HG03442 (cell line): ENCODE measurements at regions not wholly inside any gene's neighbourhood (a gene's known extent, or its start where the extent isn't known, plus 50 kb on each side); places are given as distances from the start of the nearest gene placed in this dataset.

ENCODE experiments used
- ATAC-seq: cut with Tn5 transposase; IDR thresholded peaks from one replicate; pipeline ENCODE4 v1.9.1; 2021; ENCODE audit warnings: mild to moderate bottlenecking, moderate library complexity; ENCODE audit not compliant: unreplicated experiment

DNA sequence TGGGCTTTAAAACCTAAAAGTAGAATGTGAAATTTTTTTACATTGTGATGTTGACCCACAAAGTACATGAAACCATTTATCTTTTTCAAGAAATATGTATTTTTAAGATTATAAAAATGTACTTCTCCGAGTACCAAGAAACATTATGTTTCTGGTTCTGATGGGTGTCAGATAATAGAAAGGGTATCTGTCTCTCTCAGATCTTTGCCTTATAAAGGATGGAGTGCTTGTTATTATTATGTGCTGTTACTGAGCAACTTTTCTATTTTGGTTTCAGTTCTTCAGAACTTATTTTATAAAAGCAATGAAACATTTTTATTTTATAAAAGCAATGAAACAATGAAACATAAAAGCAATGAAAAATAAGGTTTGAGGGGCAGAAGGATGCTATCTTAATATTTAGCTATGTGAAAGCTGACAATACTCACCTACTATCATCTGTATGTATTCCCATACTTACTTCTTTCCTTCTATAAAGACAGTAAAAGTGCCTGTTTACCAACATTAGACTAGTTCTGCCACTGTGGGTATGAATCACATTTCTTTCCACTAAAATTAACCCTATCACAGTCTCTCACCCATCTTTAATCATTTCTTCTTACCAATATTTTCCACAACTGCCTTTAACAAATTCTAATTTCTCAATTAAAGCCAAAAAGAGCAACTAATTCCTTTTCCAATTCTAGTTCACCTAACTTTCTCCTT is 540.7 kb upstream of the KCNMB2 start:
- no peak for ATAC-seq

DNA sequence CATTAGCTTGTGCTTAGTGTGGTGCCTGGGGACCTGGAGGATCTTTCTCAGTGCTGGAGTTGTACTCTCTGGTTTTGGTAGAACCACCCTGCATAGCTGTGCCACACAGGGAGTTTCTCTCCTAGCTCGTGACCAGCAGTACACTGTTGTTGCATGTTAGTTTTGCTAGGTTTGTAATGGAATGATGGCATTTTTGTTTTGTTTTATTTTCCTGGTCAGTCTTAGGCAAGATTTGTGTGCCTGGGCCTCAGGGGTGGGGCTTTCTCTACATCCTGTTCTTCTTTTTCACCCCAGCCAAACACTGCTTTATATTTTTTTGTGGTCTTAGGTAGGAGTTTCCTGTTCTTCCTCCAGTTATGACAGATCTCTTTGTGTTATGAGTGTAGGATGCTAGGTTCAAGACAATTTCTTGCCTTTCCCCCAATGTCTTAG is 534.5 kb upstream of the KCNMB2 start:
- peak; percentile 97 for ATAC-seq

DNA sequence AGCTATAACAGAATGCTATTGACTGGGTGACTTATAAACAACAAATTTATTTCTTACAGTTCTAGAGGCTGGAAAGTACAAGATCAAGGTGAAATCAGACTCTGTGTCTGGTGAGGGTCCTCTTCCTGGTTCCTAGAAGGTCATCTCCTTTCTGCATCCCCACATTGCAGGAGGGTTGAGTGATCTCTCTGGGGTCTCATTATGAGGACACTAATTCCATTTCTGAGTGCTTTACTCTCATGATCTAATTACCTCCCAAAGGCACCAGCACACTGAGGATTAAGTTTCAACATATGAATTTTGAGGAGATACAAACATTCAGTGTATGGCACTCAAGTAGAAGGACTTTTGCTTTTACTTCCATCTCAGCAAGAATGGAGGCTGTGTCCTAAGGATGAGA is 534.1 kb upstream of the KCNMB2 start:
- ATAC-seq = no peak

DNA sequence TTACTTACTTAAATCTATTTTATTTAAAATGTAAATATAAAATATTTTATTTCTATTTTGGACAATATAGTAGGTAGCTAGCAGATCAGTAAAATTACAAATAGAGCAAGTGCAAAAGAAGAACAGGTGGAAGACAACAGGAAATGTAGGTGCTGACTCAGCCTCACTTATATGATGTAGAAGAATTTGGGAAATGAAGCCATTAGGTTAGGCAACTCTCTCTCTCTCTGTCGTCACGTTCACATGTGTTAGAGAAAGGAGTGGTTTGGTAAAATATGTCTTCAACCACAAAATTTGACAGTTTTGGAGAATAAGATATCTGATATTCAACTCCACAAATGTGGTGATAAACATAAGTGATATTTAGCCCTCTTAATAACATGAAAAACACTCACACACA is 532.5 kb upstream of the KCNMB2 start:
- ATAC-seq = no peak

DNA sequence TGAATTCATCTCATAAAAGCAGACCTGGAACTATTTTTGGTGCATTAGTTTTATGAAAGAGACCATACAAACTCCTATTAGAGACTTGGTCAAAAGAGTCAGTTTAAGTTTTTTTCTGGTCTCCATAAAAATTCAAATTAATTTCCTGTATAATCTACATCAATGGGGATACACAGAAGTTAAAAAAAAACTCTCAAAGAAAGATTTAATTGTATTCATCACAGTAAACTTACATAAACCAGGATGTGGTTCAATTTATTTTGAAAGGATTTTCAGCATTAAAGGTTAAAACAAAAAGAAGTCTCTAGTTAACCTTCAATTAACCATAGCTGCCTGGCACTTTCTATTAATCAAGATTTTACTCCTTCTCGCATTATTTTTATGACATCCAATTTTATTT is 530.3 kb upstream of the KCNMB2 start:
- no peak for ATAC-seq

DNA sequence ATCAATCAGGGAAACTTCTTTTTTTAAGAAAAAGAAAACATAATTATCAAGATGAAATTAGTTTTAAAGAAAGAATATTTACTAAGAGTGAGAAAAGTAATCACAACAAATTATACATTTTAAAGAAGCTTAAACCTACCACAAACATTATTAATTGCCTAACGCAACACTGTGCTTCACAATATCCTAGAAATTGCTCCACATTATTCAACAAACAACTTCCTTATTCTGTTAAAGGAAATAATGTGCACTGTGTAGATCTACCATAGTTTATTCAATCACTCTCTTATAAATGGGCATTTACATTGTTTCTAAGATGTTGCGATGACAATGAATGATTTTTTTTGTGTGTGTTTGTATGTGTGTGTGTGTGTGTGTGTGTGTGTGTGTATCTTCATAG is 525.9 kb upstream of the KCNMB2 start:
- ATAC-seq = no peak

DNA sequence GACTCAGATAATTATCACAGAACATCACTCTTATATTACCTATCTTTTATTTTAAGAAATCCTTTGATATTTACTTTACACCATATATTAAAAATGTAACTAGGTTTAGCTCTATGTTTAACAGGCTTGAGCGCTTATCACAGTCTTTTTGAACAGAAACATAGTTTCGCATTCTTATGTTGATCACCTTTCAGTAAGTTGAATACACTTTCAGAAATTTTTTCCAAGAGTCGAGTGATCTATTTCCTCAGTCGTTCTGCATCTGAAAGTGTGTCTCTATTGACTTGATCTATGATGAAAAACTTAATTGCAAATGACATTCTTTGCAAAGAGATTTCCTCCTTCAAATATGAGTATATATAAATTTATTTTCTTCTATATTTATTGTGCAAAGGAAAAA is 516.6 kb upstream of the KCNMB2 start:
- no peak for ATAC-seq

DNA sequence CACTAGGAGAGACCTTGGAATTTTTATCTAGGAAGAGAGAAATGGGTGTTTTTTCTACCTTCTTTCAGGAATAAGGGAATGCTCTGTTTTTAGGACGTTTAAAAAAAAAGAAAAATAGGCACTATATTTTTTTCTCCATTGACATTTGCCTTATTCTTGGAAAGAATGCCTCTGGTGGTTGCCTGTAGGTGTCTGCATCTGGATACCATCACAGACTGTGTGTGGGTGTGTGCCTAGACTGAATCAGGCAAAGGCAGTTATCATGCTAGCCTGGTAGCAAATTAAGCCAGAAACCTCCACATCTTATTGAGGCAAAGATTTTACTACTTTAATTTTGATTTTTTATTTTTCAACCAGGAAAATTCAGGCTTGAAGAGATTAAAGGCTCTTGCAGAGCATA is 513.6 kb upstream of the KCNMB2 start:
- ATAC-seq = no peak

DNA sequence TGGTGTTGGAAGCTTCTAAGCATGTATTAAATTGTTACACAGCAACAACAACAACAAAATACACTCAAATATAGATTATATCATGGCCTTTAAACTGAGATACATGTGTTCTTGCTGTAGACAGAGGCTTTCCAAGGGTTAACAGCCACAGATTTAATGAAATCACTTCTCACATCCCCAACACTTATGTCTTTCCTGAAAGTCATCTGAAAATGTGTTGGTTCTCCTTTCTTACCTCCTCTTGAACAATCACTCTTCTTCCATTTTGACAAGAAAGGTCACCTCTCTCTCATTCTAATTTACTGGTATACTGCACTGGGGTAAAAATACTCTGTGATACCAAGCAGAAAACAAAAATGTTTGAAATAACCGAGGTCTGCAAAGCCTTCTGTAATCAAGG is 507.3 kb upstream of the KCNMB2 start:
- ATAC-seq = no peak

DNA sequence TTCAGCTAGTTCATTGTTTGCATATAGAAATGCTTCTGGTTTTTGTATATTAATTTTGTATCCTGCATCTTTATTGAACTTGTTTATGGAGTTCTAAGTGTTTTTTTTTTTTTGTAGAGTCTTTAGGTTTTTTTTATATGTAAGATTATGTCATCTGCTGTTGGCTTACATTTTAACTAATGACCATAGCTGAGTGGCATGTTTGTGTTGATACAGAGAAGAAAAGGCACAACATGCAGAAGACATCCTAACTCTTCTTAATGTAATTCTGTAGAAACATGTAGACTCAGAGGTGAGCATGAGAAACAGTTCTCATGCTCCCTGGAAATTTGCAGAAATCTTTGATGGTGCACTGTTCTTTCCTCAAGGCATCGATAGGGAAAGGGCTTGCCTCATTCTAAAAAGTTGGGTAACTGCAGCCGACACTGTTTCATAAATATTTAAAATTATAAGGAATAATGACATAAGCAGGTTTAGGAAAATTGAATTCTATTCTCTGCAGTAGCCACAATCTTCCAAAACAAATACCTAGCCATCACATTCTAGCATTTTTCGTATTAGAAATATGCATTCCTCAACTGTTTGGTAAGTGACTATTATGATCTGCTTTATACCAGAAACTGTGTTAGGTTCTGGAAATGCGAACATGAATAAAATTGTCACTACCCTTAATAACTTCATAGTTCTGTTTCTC is 499.6 kb upstream of the KCNMB2 start:
- ATAC-seq = no peak

DNA sequence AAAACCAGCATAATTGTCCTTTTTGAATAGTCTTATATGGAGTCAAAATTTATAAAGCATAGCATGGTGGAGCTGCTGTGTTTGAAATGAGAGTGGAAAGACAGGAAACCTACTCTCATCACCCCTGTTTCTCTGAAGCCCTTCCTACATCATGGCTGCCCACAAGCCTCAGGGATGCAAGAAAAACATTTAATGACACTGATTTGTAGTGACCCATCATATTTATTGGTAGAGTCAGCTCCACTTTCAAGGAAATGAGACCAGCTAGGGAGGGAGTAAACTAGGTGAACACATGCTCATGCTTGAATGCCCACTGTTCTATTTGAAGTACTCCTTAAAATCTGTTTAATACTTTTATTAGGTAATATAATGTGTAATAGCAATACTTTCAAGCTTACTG is 494.3 kb upstream of the KCNMB2 start:
- ATAC-seq = no peak

DNA sequence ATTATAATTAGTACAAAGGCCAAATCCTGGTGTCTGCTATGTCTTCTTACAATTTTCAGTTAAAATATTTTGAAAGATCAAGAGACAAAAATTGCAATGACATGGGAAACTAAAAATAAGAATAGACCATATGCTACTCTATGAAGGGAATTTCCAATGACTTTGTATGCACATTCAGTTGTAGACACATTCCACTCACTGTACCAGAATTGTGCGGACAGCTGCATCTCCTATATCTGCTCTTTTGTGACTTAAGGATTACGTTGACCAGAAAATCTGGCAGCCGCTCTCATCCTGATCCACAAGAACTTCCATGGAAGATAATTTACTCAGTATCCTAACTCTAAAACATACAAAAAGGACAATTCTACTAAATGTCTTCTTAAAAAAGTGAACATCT is 493.9 kb upstream of the KCNMB2 start:
- ATAC-seq = no peak

DNA sequence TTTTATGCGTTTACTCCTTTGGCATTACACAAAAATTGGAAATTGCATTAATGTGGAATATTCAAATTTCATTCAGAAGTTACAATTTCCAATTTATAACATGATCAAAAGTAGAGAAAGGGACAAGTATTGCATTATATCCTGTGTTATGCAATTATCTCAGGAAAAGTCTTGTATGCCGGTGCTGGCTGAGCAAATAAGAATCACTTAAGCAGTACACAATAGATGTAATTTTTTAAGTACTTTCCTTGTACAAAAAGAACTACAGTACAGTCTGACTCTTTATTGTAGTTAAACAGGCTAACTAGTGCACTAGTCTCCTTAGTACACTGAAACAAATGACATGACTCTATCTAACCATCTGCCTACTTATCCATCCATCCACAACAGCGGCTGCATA is 493.2 kb upstream of the KCNMB2 start:
- no peak for ATAC-seq

DNA sequence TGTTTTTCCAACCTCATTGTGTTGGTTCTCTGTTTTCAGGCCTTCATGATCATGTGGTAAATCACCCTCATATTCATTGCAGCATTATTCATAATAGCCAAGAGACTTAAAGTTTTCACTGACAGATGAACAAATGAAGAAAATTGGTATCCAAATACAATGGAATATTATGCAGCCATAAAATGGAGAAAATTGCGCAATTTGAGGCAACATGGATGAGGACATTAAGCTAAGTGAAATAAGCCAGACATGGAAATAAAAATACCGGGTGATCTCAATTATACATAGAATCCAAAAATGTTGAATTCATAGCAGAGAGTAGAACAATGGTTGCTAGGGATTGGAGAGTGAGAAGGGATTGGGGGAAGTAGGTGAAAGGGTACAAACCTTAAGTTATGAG is 491.9 kb upstream of the KCNMB2 start:
- ATAC-seq = no peak

DNA sequence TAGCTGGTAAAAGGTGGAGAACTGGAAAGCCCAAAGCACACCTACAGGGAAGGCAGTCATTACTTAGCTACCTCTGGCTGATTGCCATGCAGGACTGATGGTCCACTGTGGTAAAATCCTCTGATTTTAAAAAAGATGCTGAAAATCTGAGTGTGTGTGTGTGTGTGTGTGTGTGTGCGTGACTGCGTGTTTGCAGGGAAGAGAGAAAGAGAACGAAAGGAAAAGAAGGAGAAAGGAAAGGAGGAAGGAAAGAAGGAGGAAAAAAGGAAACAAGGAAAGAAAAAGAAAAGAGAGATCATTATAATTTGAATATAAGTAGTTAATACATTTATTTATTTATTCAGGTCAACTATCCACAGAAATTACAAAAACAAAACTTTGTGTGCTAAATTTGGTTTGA is 488.7 kb upstream of the KCNMB2 start:
- no peak for ATAC-seq

DNA sequence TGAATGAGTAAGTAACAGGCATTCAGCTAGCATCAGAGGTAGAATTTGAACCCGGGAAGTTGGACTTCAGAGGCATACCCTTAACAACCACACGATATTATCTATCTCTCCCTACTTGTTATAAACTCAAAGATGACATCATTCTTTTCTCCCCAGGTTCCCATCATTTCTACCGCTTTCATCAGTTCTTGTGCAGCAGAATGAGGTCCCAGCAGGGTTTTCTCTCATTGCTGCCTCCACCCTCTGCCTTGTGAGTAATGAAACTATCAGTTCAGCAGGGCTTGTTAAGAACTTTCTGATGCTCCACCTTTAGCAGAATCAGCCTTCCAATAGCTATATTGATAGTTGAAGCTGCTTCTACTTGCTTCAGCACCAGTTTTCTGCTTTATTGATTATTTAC is 487.5 kb upstream of the KCNMB2 start:
- ATAC-seq = no peak

DNA sequence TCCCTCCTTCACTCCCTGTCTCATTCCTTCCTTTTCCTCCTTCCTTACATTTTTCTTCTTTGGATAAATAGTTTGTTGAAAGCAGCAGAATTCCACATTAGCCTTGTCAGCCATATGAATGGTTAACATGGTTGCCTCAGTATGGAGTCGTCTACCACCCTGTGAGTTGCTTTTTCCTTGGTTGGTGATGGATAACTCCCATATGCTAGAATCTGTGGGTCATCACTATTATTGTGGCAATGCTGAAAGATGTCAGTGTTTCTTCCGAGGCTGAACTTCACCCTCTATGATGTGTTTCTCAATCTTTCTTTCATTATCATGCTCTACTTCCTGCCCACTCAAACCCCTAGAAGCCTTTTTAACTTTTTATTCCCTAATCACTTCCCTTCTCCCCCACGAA is 481.8 kb upstream of the KCNMB2 start:
- ATAC-seq = no peak

DNA sequence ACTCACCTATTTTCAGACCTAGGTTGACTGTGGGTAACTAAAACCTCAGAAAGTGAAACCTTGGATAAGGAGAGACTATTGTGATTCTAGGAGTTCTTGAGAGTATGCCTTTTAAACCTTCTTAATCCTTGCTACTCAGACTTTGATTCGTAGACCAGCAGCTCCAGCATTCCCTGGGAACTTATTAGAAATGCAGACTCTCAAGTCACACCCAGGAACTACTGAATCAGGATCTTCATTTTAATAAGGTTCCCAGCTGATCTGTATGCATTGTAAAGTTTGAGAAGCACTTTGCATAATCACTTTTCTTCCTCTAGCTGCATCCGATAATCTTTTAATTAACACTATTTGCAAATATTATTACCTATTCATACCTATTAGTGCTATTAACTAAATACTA is 480.3 kb upstream of the KCNMB2 start:
- ATAC-seq = no peak

DNA sequence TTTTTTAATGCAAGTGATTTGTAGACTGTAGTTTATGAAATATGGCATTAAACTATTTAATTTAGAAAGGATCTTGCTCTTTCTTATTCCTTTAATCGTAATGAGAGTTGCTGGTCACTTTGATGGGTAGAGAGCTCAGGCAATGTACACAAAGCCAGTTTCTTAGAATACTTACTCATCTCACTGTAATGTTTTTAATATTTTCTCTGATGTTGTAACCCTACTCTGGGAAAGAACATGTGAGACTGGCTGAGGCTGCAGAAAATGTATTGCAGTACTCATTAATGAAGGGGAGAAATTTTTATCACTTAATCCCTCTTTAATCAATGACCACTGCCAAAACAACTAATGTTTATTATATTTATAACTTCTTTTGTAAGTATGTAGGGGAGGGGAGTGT is 479.4 kb upstream of the KCNMB2 start:
- no peak for ATAC-seq

DNA sequence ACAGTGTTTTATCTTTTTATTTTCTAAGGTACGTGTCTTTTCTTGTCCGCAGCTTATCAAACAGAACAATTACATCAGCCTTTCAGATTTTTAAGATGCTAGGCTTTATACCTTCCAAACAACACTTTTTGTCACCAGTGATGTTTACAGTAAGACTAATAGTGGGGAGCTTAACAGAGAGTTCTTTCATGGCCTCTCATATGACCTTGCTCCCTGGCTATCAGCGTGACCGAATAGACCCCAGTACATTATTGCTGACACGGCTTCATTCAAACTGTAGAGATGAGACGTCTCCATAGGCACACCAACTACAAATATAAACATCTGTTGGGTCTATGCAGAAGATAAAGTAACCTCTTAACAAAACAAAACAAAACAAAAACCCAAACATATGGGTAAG is 477.6 kb upstream of the KCNMB2 start:
- ATAC-seq = no peak

DNA sequence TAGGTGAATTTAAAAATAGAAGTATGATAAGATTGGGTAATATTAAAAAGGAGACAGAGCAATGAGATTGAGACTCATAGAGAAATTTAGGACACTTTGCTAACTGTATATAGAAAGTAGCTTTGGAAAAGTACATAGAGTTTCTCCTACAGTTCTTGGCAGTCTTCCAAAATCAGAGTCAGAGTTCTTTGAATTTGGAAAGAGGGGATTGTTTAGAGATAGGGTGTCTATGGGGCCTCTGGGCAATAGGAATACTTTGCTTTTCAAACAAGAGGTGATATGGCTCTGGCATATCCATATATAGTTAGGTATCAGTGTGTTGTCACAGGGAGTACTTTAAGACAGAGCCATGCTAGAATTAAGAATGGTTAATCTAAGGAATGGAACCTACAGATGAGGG is 477.1 kb upstream of the KCNMB2 start:
- no peak for ATAC-seq

DNA sequence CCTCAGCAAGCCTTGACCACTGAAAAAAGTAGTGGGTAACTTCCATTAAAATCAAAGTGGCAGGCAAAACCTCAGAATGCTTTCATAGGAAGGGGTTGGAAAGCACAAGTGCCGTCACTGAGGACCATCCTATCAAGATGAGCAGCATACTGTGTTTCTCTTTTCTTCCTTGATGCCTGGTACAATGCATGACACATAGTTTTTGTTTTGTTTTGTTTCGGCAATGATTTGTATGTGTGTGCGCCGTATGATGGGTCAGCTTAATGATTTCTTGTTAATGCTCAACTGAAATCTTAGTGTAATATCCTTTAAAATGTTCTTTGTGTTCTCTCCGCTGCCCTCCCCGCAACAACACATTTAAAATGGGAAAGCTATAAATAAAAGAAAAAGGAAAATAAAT is 476.4 kb upstream of the KCNMB2 start:
- ATAC-seq = no peak

DNA sequence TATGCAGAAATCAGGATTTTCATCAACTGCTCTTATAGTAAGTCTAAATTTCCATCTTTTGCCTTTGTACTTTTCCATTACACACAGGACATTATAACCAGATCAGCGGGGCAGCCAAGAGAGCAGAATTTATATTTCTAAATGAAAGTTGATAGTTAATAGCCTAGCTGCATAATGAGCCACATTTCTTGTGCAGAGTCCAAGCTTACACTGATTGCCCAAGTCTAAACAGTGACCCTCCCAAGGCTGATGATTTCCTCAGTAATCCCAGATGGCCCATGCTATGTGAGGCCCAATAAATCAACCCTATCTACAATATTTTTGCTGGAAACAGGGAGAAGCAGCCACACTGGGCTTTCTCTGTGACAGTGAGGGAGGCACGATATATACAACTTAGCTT is 475.8 kb upstream of the KCNMB2 start:
- no peak for ATAC-seq
